Glomerular endothelial cell (primary cell): ENCODE measurements at regions not wholly inside any gene's neighbourhood (a gene's known extent, or its start where the extent isn't known, plus 50 kb on each side); places are given as distances from the start of the nearest gene placed in this dataset.
"Not testable (repeated sequence)": the region's sequence is repeated elsewhere in the genome, so short reads cannot be mapped to it uniquely, and the experiment has no call there.

Experiments
- DNase-seq: peaks from one replicate; pipeline ENCODE4 v3.0.0-alpha.2; 2011; ENCODE audit warnings: low read depth, low spot score; ENCODE audit errors: extremely low read depth

- no peak for DNase-seq
Observed at GRCh38 chr16:5325932-5326331, 228.3 kb upstream of the EEF2KMT start.

- no peak for DNase-seq
Observed at GRCh38 chr16:5323284-5324141, 225.9 kb upstream of the EEF2KMT start.

- no peak for DNase-seq
Observed at GRCh38 chr16:5321930-5322329, 224.3 kb upstream of the EEF2KMT start.

GRCh38 chr16:5319799-5320198 is 222.2 kb upstream of the EEF2KMT start:
- DNase-seq = no peak

GRCh38 chr16:5315914-5316313 is 218.3 kb upstream of the EEF2KMT start:
- no peak for DNase-seq

GRCh38 chr16:5314377-5314776 is 216.8 kb upstream of the EEF2KMT start:
- no peak for DNase-seq

GRCh38 chr16:5309946-5310611 is 212.5 kb upstream of the EEF2KMT start:
- DNase-seq = no peak

GRCh38 chr16:5305023-5305422 is 207.4 kb upstream of the EEF2KMT start:
- DNase-seq = no peak

GRCh38 chr16:5302372-5303114 is 204.9 kb upstream of the EEF2KMT start:
- DNase-seq = no peak

GRCh38 chr16:5298202-5298601 is 200.6 kb upstream of the EEF2KMT start:
- DNase-seq = no peak

GRCh38 chr16:5296176-5296575 is 198.6 kb upstream of the EEF2KMT start:
- no peak for DNase-seq

GRCh38 chr16:5295304-5295703 is 197.7 kb upstream of the EEF2KMT start:
- not testable (repeated sequence) for DNase-seq

GRCh38 chr16:5282152-5282551 is 184.6 kb upstream of the EEF2KMT start:
- not testable (repeated sequence) for DNase-seq

GRCh38 chr16:5257462-5257861 is 159.9 kb upstream of the EEF2KMT start:
- no peak for DNase-seq

- DNase-seq = no peak
Observed at GRCh38 chr16:5252791-5253190, 155.2 kb upstream of the EEF2KMT start.

GRCh38 chr16:5247403-5247802 is 149.8 kb upstream of the EEF2KMT start:
- not testable (repeated sequence) for DNase-seq

- not testable (repeated sequence) for DNase-seq
Observed at GRCh38 chr16:5240278-5240626, 142.7 kb upstream of the EEF2KMT start.

- DNase-seq = not testable (repeated sequence)
Observed at GRCh38 chr16:5239472-5240277, 142.1 kb upstream of the EEF2KMT start.

GRCh38 chr16:5235119-5235518 is 137.5 kb upstream of the EEF2KMT start:
- DNase-seq = no peak

- no peak for DNase-seq
Observed at GRCh38 chr16:5234295-5235050, 136.9 kb upstream of the EEF2KMT start.
